GM11168 (cell line): ENCODE measurements at regions not wholly inside any gene's neighbourhood (a gene's known extent, or its start where the extent isn't known, plus 50 kb on each side); places are given as distances from the start of the nearest gene placed in this dataset.

ENCODE experiments used
- in situ Hi-C: fragments of 300-500 bp; cut with MboI; formaldehyde crosslinking; loops from one replicate; pipeline ENCODE4 v1.12.0; 2022; ENCODE audit warnings: low sequenced_read_pairs; ENCODE audit not compliant: unreplicated experiment

GRCh38 chr1:63266857-63267256 is 55.5 kb upstream of the FOXD3 start:
- in situ Hi-C loops: no loop called here

- in situ Hi-C loops: no loop called here
Observed at GRCh38 chr1:63268876-63269275, 53.5 kb upstream of the FOXD3 start.

- in situ Hi-C loops: no loop called here
Observed at GRCh38 chr1:63269571-63269970, 52.8 kb upstream of the FOXD3 start.
